Panc1 (cell line): ENCODE measurements at regions not wholly inside any gene's neighbourhood (a gene's known extent, or its start where the extent isn't known, plus 50 kb on each side); places are given as distances from the start of the nearest gene placed in this dataset.

Source experiments
- ATAC-seq: fragments of 200-7000 bp; cut with Tn5 transposase; 2 replicates; pipeline ENCODE4 v1.9.1; 2020; ENCODE audit warnings: mild to moderate bottlenecking, moderate library complexity
- BruUV-seq: library from RNA; stranded (reverse); fragments of 400-500 nt; replicated peaks from 2 replicates; lab custom pipeline; 2021; lab: Mats Ljungman, UMichigan
- CTCF ChIA-PET: fragments of 300-600 bp; sonication (Branson Sonifier 250); formaldehyde crosslinking; loops from one replicate; lab custom pipeline; 2022; ENCODE audit warnings: antibody characterized with exemption; lab: Charles Lee
- POLR2A ChIA-PET: fragments of 300-600 bp; sonication (Branson Sonifier 250); formaldehyde crosslinking; loops from one replicate; lab custom pipeline; 2022; ENCODE audit warnings: antibody characterized with exemption; lab: Charles Lee
- DNase-seq: peaks from one replicate; pipeline ENCODE4 v3.0.0-alpha.2; 2010; ENCODE audit warnings: low read depth, low spot score
- H3K27ac ChIP-seq: 2 replicates; pipeline ENCODE4 v1.5.1; 2011; ENCODE audit warnings: mild to moderate bottlenecking, low read length, inconsistent platforms
- H3K27me3 ChIP-seq: fragments of 200-500 bp; sonication (Bioruptor generic); 2 replicates; pipeline ENCODE4 v1.6.0; 2014; ENCODE audit warnings: low read length, inconsistent platforms; ENCODE audit not compliant: control insufficient read depth, insufficient read depth
- H3K36me3 ChIP-seq: fragments of 200-500 bp; sonication (Bioruptor generic); 2 replicates; pipeline ENCODE4 v1.5.1; 2014; ENCODE audit warnings: inconsistent platforms, mild to moderate bottlenecking, low read length, moderate library complexity; ENCODE audit not compliant: control insufficient read depth, insufficient read depth
- H3K4me1 ChIP-seq: 2 replicates; pipeline ENCODE4 v1.5.1; 2011; ENCODE audit warnings: inconsistent platforms, mild to moderate bottlenecking, low read length, moderate library complexity; ENCODE audit not compliant: control insufficient read depth, insufficient read depth
- H3K4me3 ChIP-seq, 2 experiments: 2 replicates each; pipeline ENCODE4 v1.5.1; 2011 to 2012; ENCODE audit warnings: low read depth in 2 of 2, low read length in 2 of 2, mild to moderate bottlenecking in 2 of 2, inconsistent platforms in 1 of 2, moderate library complexity in 1 of 2
- H3K9me3 ChIP-seq: fragments of 200-500 bp; sonication (Bioruptor generic); 2 replicates; pipeline ENCODE4 v1.5.1; 2014; ENCODE audit warnings: low read depth, mild to moderate bottlenecking, inconsistent platforms, low read length, moderate library complexity; ENCODE audit not compliant: control insufficient read depth, insufficient read depth
- POLR2AphosphoS5 ChIP-seq: IDR thresholded peaks from 2 replicates; pipeline ENCODE4 v1.6.1; 2012; ENCODE audit warnings: mild to moderate bottlenecking, low read depth, low read length, moderate library complexity
- SIN3A ChIP-seq: IDR thresholded peaks from 2 replicates; pipeline ENCODE4 v1.6.1; 2012; ENCODE audit warnings: low read depth, mild to moderate bottlenecking, low read length, moderate library complexity, borderline replicate concordance; ENCODE audit not compliant: insufficient read depth
- TCF7L2 ChIP-seq: IDR thresholded peaks from 2 replicates; pipeline ENCODE4 v1.6.1; 2011; ENCODE audit warnings: mild to moderate bottlenecking, low read depth, low read length, inconsistent platforms
- in situ Hi-C: cut with HindIII; loops from 2 replicates; pipeline ENCODE4 v1.10.0; 2016; ENCODE audit warnings: low sequenced_read_pairs, low pct_unique_long_range_greater_than_20kb
- intact Hi-C: fragments of 100-400 bp; cut with micrococcal nuclease; formaldehyde crosslinking; loops from one replicate; pipeline ENCODE4 v1.10.0; 2022; ENCODE audit not compliant: unreplicated experiment
- TF ChIP-seq, protein P1 (sequence below), 2 experiments: IDR thresholded peaks; 2 replicates each; pipeline ENCODE4 v1.6.1; 2011 to 2012; ENCODE audit warnings: low read depth in 2 of 2, control low read depth in 1 of 2, low read length in 1 of 2, mild to moderate bottlenecking in 1 of 2, moderate library complexity in 1 of 2; ENCODE audit not compliant: insufficient read depth in 1 of 2
- TF ChIP-seq, protein P2 (sequence below): fragments of 450-650 bp; IDR thresholded peaks from 2 replicates; pipeline ENCODE4 v1.5.1; 2017; ENCODE audit warnings: mild to moderate bottlenecking

- Histone ChIP-seq H3K36me3 (no peaks in the 10 kb centered on the region), H3K9me3 (no peaks in the 10 kb centered on the region), H3K27me3 (peaks cover 2% of the 10 kb centered on the region; the same call in 1 of the 2 replicates), H3K4me3 (no peak overlapping the region), H3K27ac (no peak overlapping the region), H3K4me1 (no peaks in the 10 kb centered on the region)
- CTCF ChIA-PET, result no interaction called here
- POLR2A ChIA-PET, result no interaction called here
- in situ Hi-C loops (no loop called here), intact Hi-C loops (no loop called here)
- DNase-seq (no peak), ATAC-seq (no peak)
- TF ChIP-seq SIN3A, result no peak
- TF ChIP-seq, protein P1, sequence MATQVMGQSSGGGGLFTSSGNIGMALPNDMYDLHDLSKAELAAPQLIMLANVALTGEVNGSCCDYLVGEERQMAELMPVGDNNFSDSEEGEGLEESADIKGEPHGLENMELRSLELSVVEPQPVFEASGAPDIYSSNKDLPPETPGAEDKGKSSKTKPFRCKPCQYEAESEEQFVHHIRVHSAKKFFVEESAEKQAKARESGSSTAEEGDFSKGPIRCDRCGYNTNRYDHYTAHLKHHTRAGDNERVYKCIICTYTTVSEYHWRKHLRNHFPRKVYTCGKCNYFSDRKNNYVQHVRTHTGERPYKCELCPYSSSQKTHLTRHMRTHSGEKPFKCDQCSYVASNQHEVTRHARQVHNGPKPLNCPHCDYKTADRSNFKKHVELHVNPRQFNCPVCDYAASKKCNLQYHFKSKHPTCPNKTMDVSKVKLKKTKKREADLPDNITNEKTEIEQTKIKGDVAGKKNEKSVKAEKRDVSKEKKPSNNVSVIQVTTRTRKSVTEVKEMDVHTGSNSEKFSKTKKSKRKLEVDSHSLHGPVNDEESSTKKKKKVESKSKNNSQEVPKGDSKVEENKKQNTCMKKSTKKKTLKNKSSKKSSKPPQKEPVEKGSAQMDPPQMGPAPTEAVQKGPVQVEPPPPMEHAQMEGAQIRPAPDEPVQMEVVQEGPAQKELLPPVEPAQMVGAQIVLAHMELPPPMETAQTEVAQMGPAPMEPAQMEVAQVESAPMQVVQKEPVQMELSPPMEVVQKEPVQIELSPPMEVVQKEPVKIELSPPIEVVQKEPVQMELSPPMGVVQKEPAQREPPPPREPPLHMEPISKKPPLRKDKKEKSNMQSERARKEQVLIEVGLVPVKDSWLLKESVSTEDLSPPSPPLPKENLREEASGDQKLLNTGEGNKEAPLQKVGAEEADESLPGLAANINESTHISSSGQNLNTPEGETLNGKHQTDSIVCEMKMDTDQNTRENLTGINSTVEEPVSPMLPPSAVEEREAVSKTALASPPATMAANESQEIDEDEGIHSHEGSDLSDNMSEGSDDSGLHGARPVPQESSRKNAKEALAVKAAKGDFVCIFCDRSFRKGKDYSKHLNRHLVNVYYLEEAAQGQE (IDR thresholded peaks at IDR 0.05; ENCODE audit: insufficient read depth in 1 of 2, low read depth in 2 of 2, low read length in 1 of 2), result no peak
- TF ChIP-seq, protein P2, sequence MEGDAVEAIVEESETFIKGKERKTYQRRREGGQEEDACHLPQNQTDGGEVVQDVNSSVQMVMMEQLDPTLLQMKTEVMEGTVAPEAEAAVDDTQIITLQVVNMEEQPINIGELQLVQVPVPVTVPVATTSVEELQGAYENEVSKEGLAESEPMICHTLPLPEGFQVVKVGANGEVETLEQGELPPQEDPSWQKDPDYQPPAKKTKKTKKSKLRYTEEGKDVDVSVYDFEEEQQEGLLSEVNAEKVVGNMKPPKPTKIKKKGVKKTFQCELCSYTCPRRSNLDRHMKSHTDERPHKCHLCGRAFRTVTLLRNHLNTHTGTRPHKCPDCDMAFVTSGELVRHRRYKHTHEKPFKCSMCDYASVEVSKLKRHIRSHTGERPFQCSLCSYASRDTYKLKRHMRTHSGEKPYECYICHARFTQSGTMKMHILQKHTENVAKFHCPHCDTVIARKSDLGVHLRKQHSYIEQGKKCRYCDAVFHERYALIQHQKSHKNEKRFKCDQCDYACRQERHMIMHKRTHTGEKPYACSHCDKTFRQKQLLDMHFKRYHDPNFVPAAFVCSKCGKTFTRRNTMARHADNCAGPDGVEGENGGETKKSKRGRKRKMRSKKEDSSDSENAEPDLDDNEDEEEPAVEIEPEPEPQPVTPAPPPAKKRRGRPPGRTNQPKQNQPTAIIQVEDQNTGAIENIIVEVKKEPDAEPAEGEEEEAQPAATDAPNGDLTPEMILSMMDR, result no peak
- no peak for TF ChIP-seq POLR2AphosphoS5
- TF ChIP-seq TCF7L2, result no peak
- BruUV-seq, result no TSS peak
These were observed 98.1 kb upstream of the CCL2 start for GRCh38 chr17:34156741-34157589.

DNA sequence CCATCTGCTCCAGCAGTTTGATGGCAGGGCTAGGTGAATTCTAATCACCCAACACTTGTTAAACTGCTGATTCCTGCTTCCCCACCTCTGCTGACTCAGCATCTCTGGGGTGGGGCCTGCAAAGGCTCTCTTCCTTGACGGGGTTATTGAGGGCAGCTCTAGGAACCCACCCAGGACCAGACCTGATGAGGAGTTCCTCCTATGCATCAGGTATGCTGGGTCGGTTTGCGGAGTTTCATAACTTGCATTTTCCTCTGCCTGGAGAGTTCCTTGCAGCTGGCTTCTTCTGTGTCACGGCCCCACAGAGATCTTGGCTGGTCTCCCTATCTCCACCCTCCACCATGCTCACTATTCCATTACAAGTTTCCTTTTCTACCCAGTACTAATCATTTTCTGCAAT, 93.4 kb upstream of the CCL2 start:
- no peak for DNase-seq
- no peaks in the 10 kb centered on the region for H3K9me3 ChIP-seq
- no peaks in the 10 kb centered on the region for H3K36me3 ChIP-seq
- no peaks in the 10 kb centered on the region for H3K4me1 ChIP-seq
- H3K27me3 ChIP-seq, result peaks cover 13% of the 10 kb centered on the region
- in situ Hi-C loops (no loop called here), intact Hi-C loops (loop anchor here (5.0 kb wide), 1 partner anchor 384 kb away; no protein-coding TSS in a partner anchor)
- ChIA-PET POLR2A (no interaction called here), CTCF (no interaction called here)
- no peak for TF ChIP-seq POLR2AphosphoS5
- TF ChIP-seq, protein P2, result no peak
- no peak for TF ChIP-seq TCF7L2
- TF ChIP-seq, protein P1 (IDR thresholded peaks at IDR 0.05; ENCODE audit: insufficient read depth in 1 of 2, low read depth in 2 of 2, low read length in 1 of 2), result no peak
- no peak for TF ChIP-seq SIN3A
- BruUV-seq, result no TSS peak
- no peak overlapping the region for H3K27ac ChIP-seq
- no peak for ATAC-seq
- H3K4me3 ChIP-seq, result no peak overlapping the region
